Lung (tissue), 11 donors: ENCODE measurements at regions not wholly inside any gene's neighbourhood (a gene's known extent, or its start where the extent isn't known, plus 50 kb on each side); places are given as distances from the start of the nearest gene placed in this dataset.

Experiments
- ATAC-seq: fragments of 200-7000 bp; cut with Tn5 transposase; one replicate; pipeline ENCODE4 v1.9.1; 2020; ENCODE audit warnings: moderate number of reproducible peaks; ENCODE audit not compliant: insufficient read depth, low FRiP score
- DNase-seq, 3 donors: peaks; one replicate each; pipeline ENCODE4 v3.0.0-alpha.2; 2013 to 2017
- H3K27ac ChIP-seq, 2 donors: one replicate each; pipeline ENCODE4 v1.5.1; 2013; ENCODE audit warnings: mild to moderate bottlenecking in 2 of 2, moderate library complexity in 2 of 2, control low read depth in 1 of 2, inconsistent platforms in 1 of 2, low read depth in 1 of 2, low read length in 1 of 2
- H3K27me3 ChIP-seq, 3 donors: one replicate each; pipeline ENCODE4 v1.5.1; 2013; ENCODE audit warnings: low read length in 2 of 3; ENCODE audit not compliant: control insufficient read depth in 3 of 3, insufficient read depth in 3 of 3
- H3K36me3 ChIP-seq, 4 donors: one replicate each; pipeline ENCODE4 v1.5.1; 2013; ENCODE audit warnings: low read length in 4 of 4, mild to moderate bottlenecking in 1 of 4, moderate library complexity in 1 of 4; ENCODE audit not compliant: control insufficient read depth in 4 of 4, insufficient read depth in 4 of 4
- H3K4me1 ChIP-seq, 5 donors: one replicate each; pipeline ENCODE4 v1.5.1; 2013; ENCODE audit warnings: low read length in 5 of 5, mild to moderate bottlenecking in 2 of 5, moderate library complexity in 1 of 5; ENCODE audit not compliant: control insufficient read depth in 5 of 5, insufficient read depth in 5 of 5
- H3K4me3 ChIP-seq: one replicate; pipeline ENCODE4 v1.5.1; 2013; ENCODE audit warnings: mild to moderate bottlenecking, control low read depth, moderate library complexity
- H3K9ac ChIP-seq, 2 donors: one replicate each; pipeline ENCODE4 v1.5.1; 2013; ENCODE audit warnings: low read length in 2 of 2, control low read depth in 1 of 2; ENCODE audit not compliant: insufficient read depth in 1 of 2
- H3K9me3 ChIP-seq, 4 donors: one replicate each; pipeline ENCODE4 v1.5.1; 2013; ENCODE audit warnings: low read length in 3 of 4, mild to moderate bottlenecking in 1 of 4, moderate library complexity in 1 of 4; ENCODE audit not compliant: control insufficient read depth in 4 of 4, insufficient read depth in 3 of 4
- CTCF ChIP-seq: IDR thresholded peaks from 2 replicates; pipeline ENCODE4 v1.5.1; 2012; ENCODE audit warnings: mild to moderate bottlenecking; ENCODE audit errors: control extremely low read depth, extremely low read depth
- WGBS, 2 donors: extraction: QIAGEN DNeasy Blood & Tissue Kit; methylation state at CpG; one replicate each; pipeline ENCODE4 v1.1.7; 2013; 5-methylcytosine and 5-hydroxymethylcytosine counted together
- donor health status: control.
- donor health status: control.
- donor health status: Bipolar disorder and iron deficiency.
- donor health status: healthy.
- donor health status: DM: yes; HTN: yes; CAD: no.

DNA sequence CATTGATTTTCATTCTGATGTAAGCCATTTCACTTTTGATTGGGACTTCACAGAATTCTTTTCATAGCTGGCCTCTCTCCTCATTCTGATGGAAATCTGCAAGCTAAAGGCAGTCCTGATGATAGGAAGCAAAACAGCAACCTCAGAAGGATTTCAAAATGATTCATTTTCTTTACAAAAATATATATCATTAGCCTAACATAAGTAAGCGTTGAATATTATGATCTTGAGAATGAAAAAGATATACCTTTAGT is 143.1 kb upstream of the GJE1 start:
- Histone ChIP-seq H3K36me3 (no peaks in the 10 kb centered on the region), H3K9ac (no peak overlapping the region), H3K27ac (no peak overlapping the region), H3K9me3 (peaks cover 0 to 4% (median under 1%) of the 10 kb centered on the region in 4 donors), H3K4me3 (no peak overlapping the region), H3K4me1 (no peaks in the 10 kb centered on the region), H3K27me3 (no peaks in the 10 kb centered on the region)
- 45 to 84% methylated on average over 1 of the region's 1 CpG for WGBS, 2 donors
- no peak for DNase-seq
- ATAC-seq: no peak
- TF ChIP-seq CTCF: no peak

DNA sequence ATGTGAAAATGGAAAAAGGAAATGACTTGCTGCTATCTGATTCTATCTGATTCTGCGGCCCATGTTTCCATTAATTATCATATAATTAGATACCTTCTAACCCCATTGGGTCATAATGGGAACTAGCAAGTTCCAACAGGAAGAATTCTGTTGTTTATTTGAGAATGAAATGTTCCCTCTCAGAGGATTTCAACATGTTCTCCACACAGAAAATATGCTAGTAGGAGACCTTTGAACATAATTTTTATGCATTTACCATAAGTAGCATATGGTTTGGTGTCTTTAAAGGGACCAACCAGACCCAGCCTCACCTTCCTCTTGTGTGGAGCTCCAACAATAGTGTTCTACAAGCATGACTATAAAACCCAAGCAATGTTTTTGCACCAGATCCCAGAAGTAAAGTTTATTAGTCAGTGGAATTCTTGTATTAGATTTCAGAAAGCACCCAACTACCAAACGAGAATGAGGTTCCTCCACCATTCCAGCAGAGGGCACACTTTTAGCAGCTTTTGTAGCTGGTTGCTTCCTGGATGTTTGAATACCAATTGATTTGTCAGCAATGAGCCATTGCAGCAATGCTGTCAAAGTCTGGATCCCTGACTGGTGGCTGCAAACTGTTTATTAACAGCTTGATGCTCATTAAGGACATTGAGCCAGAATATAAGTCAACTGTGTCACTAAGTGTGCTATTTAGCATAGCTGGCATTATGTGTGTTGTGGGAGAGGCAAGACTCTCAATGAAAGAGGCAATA is 143.6 kb upstream of the GJE1 start:
- no peak for TF ChIP-seq CTCF
- DNase-seq (peak in 2 of 3 donors; percentile 19 to 23), ATAC-seq (no peak)
- Histone ChIP-seq H3K27me3 (no peaks in the 10 kb centered on the region), H3K36me3 (no peaks in the 10 kb centered on the region), H3K4me3 (no peak overlapping the region), H3K9me3 (no peaks in the 10 kb centered on the region), H3K4me1 (no peaks in the 10 kb centered on the region), H3K27ac (no peak overlapping the region), H3K9ac (no peak overlapping the region)
- 35 to 36% methylated on average over 2 of the region's 2 CpGs for WGBS, 2 donors

GRCh38 chr6:141988327-141988726 is 144.4 kb upstream of the GJE1 start:
- TF ChIP-seq CTCF: no peak
- H3K27me3 ChIP-seq: no peaks in the 10 kb centered on the region
- no peak for ATAC-seq

GRCh38 chr6:141986457-141986856 is 146.3 kb upstream of the GJE1 start:
- no peak for DNase-seq
- no peak overlapping the region for H3K27ac ChIP-seq
- TF ChIP-seq CTCF: no peak
- H3K36me3 ChIP-seq: no peaks in the 10 kb centered on the region
- no peaks in the 10 kb centered on the region for H3K9me3 ChIP-seq
- no peak for ATAC-seq
- WGBS, 2 donors: 84 to 90% methylated on average over 4 of the region's 4 CpGs
- H3K27me3 ChIP-seq: no peaks in the 10 kb centered on the region
- no peak overlapping the region for H3K9ac ChIP-seq
- no peaks in the 10 kb centered on the region for H3K4me1 ChIP-seq
- no peak overlapping the region for H3K4me3 ChIP-seq

More at GRCh38 chr6:141988327-141988726, 144.4 kb upstream of the GJE1 start:
- no peaks in the 10 kb centered on the region for H3K36me3 ChIP-seq
- H3K9me3 ChIP-seq: no peaks in the 10 kb centered on the region
- H3K27ac ChIP-seq: no peak overlapping the region
- H3K9ac ChIP-seq: no peak overlapping the region
- no peak overlapping the region for H3K4me3 ChIP-seq
- 70 to 87% methylated on average over 2 of the region's 2 CpGs for WGBS, 2 donors
- H3K4me1 ChIP-seq: no peaks in the 10 kb centered on the region
- DNase-seq: peak in 1 of 3 donors; percentile 4
